ENCODE measurements at regions not wholly inside any gene's neighbourhood (a gene's known extent, or its start where the extent isn't known, plus 50 kb on each side); places are given as distances from the start of the nearest gene placed in this dataset.

- TF ChIP-seq CTCF (IDR thresholded peaks at IDR 0.05; ENCODE audit: low read depth, low read length, missing control alignments) = no peak
- no peak overlapping the region for H3K4me3 ChIP-seq (replicated peaks; ENCODE audit: low read depth, low read length)
- peak; percentile 29 for DNase-seq (ENCODE audit: extremely low read depth, low read depth)
Measured at GRCh38 chr1:38221006-38221649, 174.5 kb upstream of the POU3F1 start.

- TF ChIP-seq CTCF (IDR thresholded peaks at IDR 0.05; ENCODE audit: low read depth, low read length, missing control alignments) = no peak
- no peak for DNase-seq (ENCODE audit: extremely low read depth, low read depth)
- H3K4me3 ChIP-seq (replicated peaks; ENCODE audit: low read depth, low read length) = no peak overlapping the region
Measured at GRCh38 chr1:38217316-38217715, 170.7 kb upstream of the POU3F1 start.

GRCh38 chr1:38213646-38214434 lies 167.2 kb upstream of the POU3F1 start:
- TF ChIP-seq CTCF (IDR thresholded peaks at IDR 0.05; ENCODE audit: low read depth, low read length, missing control alignments) = no peak
- no peak overlapping the region for H3K4me3 ChIP-seq (replicated peaks; ENCODE audit: low read depth, low read length)
- DNase-seq (ENCODE audit: extremely low read depth, low read depth) = no peak

GRCh38 chr1:38210895-38211177 lies 164.2 kb upstream of the POU3F1 start:
- no peak for DNase-seq (ENCODE audit: extremely low read depth, low read depth)
- no peak overlapping the region for H3K4me3 ChIP-seq (replicated peaks; ENCODE audit: low read depth, low read length)
- no peak for TF ChIP-seq CTCF (IDR thresholded peaks at IDR 0.05; ENCODE audit: low read depth, low read length, missing control alignments)

GRCh38 chr1:38210021-38210894 lies 163.7 kb upstream of the POU3F1 start:
- DNase-seq (ENCODE audit: extremely low read depth, low read depth) = no peak
- no peak overlapping the region for H3K4me3 ChIP-seq (replicated peaks; ENCODE audit: low read depth, low read length)
- no peak for TF ChIP-seq CTCF (IDR thresholded peaks at IDR 0.05; ENCODE audit: low read depth, low read length, missing control alignments)

GRCh38 chr1:38208716-38209632 lies 162.4 kb upstream of the POU3F1 start:
- H3K4me3 ChIP-seq (replicated peaks; ENCODE audit: low read depth, low read length) = no peak overlapping the region
- DNase-seq (ENCODE audit: extremely low read depth, low read depth) = no peak
- TF ChIP-seq CTCF (IDR thresholded peaks at IDR 0.05; ENCODE audit: low read depth, low read length, missing control alignments) = no peak
